HG02852 (cell line): ENCODE measurements at regions not wholly inside any gene's neighbourhood (a gene's known extent, or its start where the extent isn't known, plus 50 kb on each side); places are given as distances from the start of the nearest gene placed in this dataset.

Source experiments
- ATAC-seq: cut with Tn5 transposase; IDR thresholded peaks from one replicate; pipeline ENCODE4 v1.9.1; 2021; ENCODE audit warnings: mild to moderate bottlenecking, moderate library complexity; ENCODE audit not compliant: unreplicated experiment

GRCh38 chrX:2608638-2609430, 82.3 kb upstream of the CD99 start:
- peak; percentile 92 for ATAC-seq

GRCh38 chrX:2607113-2607512, 84.0 kb upstream of the CD99 start:
- no peak for ATAC-seq

GRCh38 chrX:2600564-2600963, 90.5 kb upstream of the CD99 start:
- ATAC-seq: no peak

- no peak for ATAC-seq
Measured at GRCh38 chrX:2596555-2597255, 94.4 kb upstream of the CD99 start.

DNA sequence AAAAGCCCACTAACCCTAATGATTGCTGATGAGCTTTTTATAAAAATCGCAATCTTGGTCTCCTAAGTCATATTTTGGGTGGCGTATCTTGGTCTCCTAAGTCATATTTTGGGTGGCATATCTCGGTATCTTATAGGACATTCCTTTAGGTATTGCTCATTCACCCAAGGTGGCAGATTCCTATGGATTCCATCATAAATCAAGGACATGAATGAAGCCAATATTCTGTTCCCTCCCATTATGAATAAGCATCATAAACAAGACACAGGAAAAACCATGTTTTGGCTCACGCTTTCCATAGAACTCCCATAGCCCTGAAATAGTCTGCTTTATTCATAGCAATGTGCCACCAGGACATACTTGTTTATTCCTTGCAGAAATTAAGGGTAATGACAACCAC, 95.0 kb upstream of the CD99 start:
- no peak for ATAC-seq

GRCh38 chrX:2595258-2595657, 94.5 kb upstream of the DHRSX start:
- no peak for ATAC-seq

DNA sequence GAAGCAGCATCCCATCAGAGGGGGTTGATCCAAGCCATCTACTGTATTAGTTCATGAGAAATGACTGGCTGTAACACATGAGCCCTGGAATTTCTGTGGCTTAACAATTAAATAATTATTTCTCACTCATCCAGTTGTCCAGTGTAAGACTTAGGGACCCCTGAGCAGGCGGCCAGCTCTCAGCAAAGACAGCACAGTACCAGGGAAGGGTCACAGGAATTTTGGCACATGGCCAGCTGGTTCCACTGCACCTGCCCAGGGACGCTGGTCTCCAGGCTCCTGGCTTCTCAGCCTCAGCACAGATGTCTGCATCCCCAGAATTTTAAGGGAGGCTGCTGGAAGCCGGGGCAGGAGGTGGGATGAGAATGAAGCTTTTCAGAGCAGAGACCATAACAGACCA, 93.7 kb upstream of the DHRSX start:
- no peak for ATAC-seq

DNA sequence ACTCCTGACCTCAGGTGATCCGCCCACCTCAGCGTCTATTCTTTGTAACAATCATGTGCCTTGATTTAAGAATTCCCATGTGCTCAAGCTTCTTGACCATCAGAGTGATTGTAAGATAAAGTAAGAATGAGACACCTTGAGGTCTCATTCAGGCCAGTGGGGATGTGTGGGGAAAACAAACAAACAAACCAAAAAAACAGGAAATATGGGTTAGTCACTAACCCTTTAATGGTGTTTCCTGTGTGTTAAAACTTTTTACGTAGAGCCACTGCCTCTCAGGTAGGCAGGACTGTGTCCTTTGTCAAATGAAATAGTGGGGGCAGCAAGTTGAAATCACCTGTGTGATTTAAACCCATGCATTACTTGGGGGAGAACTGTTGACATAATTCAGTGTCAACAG, 91.5 kb upstream of the DHRSX start:
- no peak for ATAC-seq

GRCh38 chrX:2589186-2590020, 88.6 kb upstream of the DHRSX start:
- ATAC-seq: no peak

- no peak for ATAC-seq
Measured at GRCh38 chrX:2588049-2588448, 87.3 kb upstream of the DHRSX start.

DNA sequence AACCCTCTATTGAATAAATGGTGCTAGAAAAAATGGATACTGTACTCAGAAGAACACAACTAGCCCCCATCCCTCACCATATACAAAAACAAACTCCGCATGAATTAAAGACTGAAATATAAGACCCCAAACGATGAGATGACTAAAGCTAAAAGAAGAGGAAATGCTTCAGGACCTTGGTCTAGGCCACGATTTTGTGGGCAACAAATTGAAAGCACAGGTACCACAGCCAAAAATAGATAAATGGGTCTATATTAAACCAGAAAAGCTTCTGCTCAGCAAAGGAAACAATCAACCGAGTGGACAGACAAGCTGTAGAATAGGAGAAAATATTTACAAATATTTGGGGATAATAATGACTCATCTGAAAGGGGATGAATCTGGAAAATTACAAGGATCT, 86.4 kb upstream of the DHRSX start:
- no peak for ATAC-seq

DNA sequence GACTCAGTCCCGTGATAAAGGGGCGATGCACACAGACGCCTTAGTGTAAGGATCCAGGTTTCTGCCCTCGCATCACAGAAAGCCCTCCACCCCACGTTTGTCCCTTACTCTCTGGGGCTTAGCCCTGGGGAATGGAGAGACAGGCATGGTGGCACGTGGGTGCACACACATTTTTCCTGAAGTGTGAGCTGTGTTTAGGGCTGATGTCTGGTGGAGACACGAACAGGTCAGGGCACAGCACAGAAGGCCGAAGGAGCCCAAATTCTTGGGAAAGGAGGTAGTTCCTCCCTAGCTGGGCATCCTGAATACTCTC, 84.3 kb upstream of the DHRSX start:
- ATAC-seq: no peak

DNA sequence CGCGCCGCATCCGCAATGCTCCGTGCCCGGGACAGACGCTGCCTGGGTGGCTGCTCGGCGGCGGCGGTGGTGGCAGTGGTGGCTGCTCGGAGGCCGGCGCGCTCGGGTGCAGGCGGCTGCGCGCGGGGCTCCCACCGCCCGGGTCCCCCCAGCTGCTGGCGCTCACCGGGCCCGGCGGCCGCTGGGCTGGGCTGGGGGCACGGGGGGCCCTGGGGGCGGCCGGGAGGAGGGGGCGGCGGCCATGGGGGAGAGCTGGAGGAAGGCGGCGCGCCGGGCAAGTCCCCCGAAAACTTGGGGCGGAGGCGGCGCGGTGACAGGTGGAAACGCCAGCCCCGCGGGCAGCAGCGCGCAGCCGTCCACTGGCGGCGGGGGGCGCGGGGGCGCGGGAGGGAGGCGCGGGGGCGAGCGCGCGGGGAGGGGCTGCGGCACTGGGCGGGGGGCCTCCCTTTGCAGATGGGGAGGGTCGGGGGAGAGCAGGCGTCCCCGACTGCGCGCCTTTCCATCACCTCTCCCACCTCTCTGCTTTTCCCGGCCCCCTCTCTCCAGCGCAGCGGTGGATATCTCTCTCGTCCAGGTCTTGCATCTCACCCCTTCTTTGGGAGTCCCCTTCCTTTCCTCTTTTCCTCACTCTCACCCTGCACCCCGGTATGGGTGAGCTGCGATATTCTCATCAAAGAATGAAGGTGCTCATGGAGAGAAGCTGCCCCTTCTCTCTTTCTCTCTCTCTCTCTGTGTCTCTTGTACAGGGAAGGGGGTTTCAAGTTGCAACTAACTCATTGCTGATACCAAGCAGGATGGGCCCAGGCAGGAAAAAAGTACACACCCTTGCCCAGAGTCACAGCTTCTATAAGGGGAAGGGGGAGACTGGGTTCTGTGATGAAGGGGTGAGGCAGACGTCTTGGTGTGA, 83.7 kb upstream of the DHRSX start:
- no peak for ATAC-seq

DNA sequence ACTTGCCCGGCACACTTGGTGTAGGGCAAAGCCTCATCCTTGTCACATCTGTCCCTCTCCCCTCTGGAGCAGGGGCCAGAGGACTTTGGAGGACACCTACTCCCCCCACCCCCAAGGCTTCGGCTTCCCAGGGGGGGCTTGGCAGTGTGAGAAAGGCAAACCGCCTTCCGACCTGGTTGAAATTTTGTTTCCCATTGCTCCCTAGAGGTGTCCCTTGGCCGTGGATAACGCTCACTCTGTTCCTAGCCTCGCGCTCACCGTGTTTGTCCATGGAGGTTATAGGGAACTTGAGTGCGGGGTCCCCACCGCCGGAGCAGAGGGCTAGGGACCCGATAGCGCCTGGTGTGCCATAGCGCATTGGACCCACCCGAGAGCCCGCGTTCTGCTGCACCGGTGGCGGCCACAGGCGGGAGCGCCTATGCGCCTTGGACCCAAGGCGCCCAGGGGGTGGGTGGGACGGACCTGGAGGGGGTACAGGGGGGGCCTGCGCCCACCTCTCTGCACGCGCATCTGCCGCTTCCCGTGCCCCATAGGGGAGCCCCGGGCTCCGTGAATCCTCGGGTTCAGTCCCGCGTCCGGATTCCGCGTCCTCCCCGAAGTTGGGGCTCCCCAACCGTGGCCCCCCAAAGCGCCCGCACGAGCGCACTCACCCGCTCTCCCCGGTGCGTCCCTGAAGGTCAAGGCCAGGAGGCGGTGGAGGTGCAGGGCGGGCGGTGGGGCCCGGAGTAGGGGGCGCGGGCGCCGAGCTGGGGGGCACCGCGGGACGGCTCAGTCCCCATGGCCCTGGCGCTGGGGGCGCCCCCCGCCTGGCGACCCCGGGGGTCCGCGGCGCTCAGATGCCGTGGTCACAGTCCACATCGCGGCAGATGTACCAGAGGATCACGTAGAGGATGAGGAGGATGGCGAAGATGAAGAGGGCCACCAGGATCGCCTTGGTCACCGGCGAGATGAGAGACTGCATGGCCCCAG, 82.7 kb upstream of the DHRSX start:
- ATAC-seq: no peak

DNA sequence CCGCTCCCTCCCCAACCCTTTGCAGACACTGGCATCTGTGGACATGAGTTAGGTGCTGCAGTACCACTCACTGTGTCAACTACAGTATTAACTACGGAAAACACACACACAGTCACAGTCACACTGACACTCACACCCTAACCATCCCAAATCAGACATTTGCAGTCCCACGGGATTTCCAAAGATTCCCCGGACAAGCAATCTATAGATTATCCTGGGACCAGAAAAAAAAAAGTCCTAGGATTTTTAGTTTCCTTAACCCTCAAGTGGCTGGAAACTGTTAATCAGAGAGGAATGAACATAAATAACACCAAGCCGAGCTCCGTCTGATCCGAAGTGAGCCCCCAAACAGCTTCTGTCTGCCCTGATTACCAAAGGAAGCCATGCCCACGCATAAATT, 81.9 kb upstream of the DHRSX start:
- no peak for ATAC-seq

GRCh38 chrX:2581296-2581695, 80.5 kb upstream of the DHRSX start:
- no peak for ATAC-seq

- ATAC-seq: no peak
Measured at GRCh38 chrX:2578864-2579263, 78.1 kb upstream of the DHRSX start.

DNA sequence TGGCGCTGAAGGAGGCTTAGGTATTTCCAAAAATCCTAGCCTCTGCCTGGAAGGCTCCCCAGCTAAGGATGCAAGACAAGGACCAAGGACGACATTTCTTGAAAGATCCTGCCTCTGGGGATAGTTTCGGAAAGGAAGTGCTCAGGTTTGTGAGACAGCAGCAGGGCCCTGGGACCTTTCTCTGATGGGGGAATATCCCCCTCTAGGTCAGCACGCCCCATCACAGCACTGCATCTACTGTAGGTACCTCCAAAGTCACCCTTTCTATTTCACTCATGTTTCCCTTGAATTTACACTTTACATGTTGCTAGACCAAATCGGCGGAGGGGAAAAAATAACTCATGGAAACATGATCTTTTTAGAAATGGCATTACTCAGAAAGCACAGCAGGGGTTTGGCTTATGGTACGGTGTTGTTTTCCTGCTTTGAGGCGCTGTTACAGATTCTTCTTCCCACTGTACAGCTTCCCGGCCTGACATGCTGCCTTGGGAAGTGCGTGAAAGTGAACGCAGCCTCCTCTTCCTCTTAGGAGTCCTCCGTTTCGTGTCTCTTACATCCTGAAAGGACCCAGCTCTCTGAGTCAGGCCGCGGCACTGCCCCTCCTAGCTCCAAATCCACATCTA, 77.2 kb upstream of the DHRSX start:
- no peak for ATAC-seq

DNA sequence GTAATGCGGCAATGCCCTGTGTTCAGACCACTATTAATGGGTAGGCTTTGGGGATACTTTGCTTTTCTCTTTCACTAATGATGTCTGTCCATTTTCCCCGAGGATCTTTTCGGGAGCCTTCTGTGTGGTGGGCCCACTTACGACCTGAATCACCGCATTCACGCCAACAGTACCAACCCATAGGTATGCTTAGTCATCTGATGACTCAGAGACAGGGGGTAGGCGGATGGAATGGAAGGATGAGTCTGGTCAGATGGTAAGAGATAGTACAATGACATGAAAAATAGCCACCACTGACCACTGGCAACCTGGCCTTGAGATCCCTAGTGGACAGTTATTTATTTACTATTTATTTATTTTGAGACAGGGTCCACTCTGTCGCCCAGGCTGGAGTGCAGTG, 76.0 kb upstream of the DHRSX start:
- no peak for ATAC-seq
